A673 (cell line): ENCODE measurements at regions not wholly inside any gene's neighbourhood (a gene's known extent, or its start where the extent isn't known, plus 50 kb on each side); places are given as distances from the start of the nearest gene placed in this dataset.
A peak's percentile ranks its signal among the peaks of the same experiment; 100 is the strongest.

Experiments
- BruUV-seq: library from RNA; stranded (reverse); fragments of 400-500 nt; replicated peaks from 2 replicates; lab custom pipeline; 2021; lab: Mats Ljungman, UMichigan
- CTCF ChIA-PET: fragments of 300-600 bp; sonication (Branson Sonifier 250); formaldehyde crosslinking; loops from one replicate; lab custom pipeline; 2022; ENCODE audit warnings: antibody characterized with exemption; lab: Charles Lee
- POLR2A ChIA-PET: fragments of 300-600 bp; sonication (Branson Sonifier 250); formaldehyde crosslinking; loops from one replicate; lab custom pipeline; 2022; ENCODE audit warnings: antibody characterized with exemption; ENCODE audit not compliant: low non-redundant PET; lab: Charles Lee
- DNase-seq: peaks from one replicate; pipeline ENCODE4 v3.0.0-alpha.2; 2015; ENCODE audit warnings: low spot score
- H3K27ac ChIP-seq: fragments of 200-600 bp; sonication (generic); 2 replicates; pipeline ENCODE4 v1.5.1; 2016; ENCODE audit warnings: mixed run types, low read depth, mild to moderate bottlenecking, mixed read lengths, antibody characterized with exemption, low read length; ENCODE audit not compliant: poor library complexity, severe bottlenecking
- H3K27me3 ChIP-seq: fragments of 200-600 bp; sonication (generic); replicated peaks from 2 replicates; pipeline ENCODE4 v1.6.1; 2017; ENCODE audit warnings: mixed run types, low read depth, mild to moderate bottlenecking, mixed read lengths, antibody characterized with exemption, low read length; ENCODE audit not compliant: insufficient read depth, poor library complexity
- H3K36me3 ChIP-seq: fragments of 200-600 bp; sonication (generic); 2 replicates; pipeline ENCODE4 v1.6.1; 2016; ENCODE audit warnings: mixed run types, mild to moderate bottlenecking, mixed read lengths, antibody characterized with exemption, low read length; ENCODE audit not compliant: insufficient read depth, poor library complexity, severe bottlenecking
- H3K4me1 ChIP-seq: fragments of 200-600 bp; sonication (generic); 2 replicates; pipeline ENCODE4 v1.6.1; 2017; ENCODE audit warnings: mixed run types, mild to moderate bottlenecking, mixed read lengths, antibody characterized with exemption, low read length; ENCODE audit not compliant: insufficient read depth, poor library complexity, severe bottlenecking
- H3K4me3 ChIP-seq: fragments of 200-600 bp; sonication (generic); 2 replicates; pipeline ENCODE4 v1.5.1; 2016; ENCODE audit warnings: low read depth, mixed run types, mild to moderate bottlenecking, mixed read lengths, low read length; ENCODE audit not compliant: poor library complexity, severe bottlenecking
- H3K9me3 ChIP-seq: fragments of 200-600 bp; sonication (generic); 2 replicates; pipeline ENCODE4 v1.6.1; 2016; ENCODE audit warnings: mixed run types, low read depth, mild to moderate bottlenecking, mixed read lengths, antibody characterized with exemption, low read length; ENCODE audit not compliant: poor library complexity, severe bottlenecking
- CTCF ChIP-seq: fragments of 300-800, 200-600 bp; sonication (generic); conservative IDR thresholded peaks from 2 replicates; pipeline ENCODE4 v1.5.1; 2017; ENCODE audit warnings: low read depth, mild to moderate bottlenecking, antibody characterized with exemption, low read length, moderate library complexity, mixed read lengths
- EZH2 ChIP-seq: fragments of 200-600 bp; sonication (generic); IDR thresholded peaks from 2 replicates; pipeline ENCODE4 v1.6.1; 2017; ENCODE audit warnings: borderline replicate concordance, low read depth, mild to moderate bottlenecking, mixed read lengths, antibody characterized with exemption, low read length; ENCODE audit not compliant: poor library complexity, severe bottlenecking
- intact Hi-C: fragments of 100-400 bp; cut with micrococcal nuclease; formaldehyde crosslinking; loops from one replicate; pipeline ENCODE4 v1.10.0; 2022; ENCODE audit not compliant: unreplicated experiment

GRCh38 chr9:115212832-115213231, 94.9 kb upstream of the TNC start:
- no TSS peak for BruUV-seq

DNA sequence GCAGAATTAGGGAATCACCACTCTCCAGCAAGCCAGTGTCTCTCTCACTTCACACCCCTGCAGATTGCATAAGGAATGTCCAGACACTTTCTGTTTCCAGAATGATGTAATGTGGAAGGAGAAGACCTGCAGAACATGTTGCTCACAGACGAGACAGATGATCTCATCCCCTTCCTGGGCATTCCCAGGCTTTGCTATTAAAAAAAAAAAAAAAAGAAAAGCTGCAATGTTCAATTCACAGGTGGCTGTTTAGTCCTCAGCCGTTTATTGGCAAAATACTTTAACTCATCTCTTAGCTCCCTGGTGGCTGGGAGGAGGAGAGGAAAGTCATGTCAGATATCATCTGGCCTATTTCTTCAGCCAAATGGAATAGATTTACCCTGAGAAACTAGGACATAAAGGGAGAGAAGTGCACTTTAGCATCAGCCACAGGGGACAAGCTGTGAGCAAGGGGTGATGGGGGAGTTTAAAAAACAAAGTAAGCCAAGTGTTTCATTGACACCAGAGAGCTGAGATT, 95.9 kb upstream of the TNC start:
- no TSS peak for BruUV-seq
- Histone ChIP-seq H3K27me3 (no peaks in the 10 kb centered on the region), H3K4me1 (peaks cover 36% of the 10 kb centered on the region), H3K4me3 (no peak overlapping the region), H3K9me3 (no peaks in the 10 kb centered on the region), H3K36me3 (no peaks in the 10 kb centered on the region), H3K27ac (no peak overlapping the region)
- DNase-seq, result peak; percentile 58
- ChIA-PET CTCF (interaction anchor here (0.6 kb wide), 1 partner anchor 451 kb away, joined by 3 read pairs; no protein-coding TSS in a partner anchor), POLR2A (no interaction called here)
- intact Hi-C loops, result no loop called here
- TF ChIP-seq CTCF (no peak), EZH2 (no peak)

More at GRCh38 chr9:115212832-115213231, 94.9 kb upstream of the TNC start:
- ChIA-PET POLR2A (no interaction called here), CTCF (no interaction called here)
- Histone ChIP-seq H3K4me1 (peaks cover 33% of the 10 kb centered on the region), H3K9me3 (no peaks in the 10 kb centered on the region), H3K27ac (no peak overlapping the region), H3K36me3 (no peaks in the 10 kb centered on the region), H3K27me3 (no peaks in the 10 kb centered on the region), H3K4me3 (no peak overlapping the region)
- TF ChIP-seq CTCF, result no peak
- no peak for TF ChIP-seq EZH2
- intact Hi-C loops, result no loop called here
- DNase-seq, result no peak

DNA sequence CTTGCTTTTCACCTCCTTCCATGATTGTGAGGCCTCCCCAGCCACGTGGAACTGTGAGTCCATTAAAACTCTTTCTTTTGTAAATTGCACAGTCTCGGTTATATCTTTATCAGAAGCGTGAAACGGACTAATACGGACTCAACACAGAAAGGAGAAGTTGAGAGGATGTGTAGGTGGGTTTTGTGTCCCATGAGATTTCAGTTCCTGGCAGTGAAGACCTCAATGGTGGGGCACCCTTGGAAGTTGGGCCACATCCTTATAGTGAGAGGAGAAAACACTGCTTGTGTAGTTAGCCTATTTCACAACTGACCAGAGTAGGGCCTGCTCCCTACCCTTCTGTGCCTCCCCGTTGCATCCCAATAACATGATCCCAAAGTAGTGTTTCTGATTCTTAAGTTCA, 98.9 kb upstream of the TNC start:
- no peaks in the 10 kb centered on the region for H3K36me3 ChIP-seq
- no peak overlapping the region for H3K4me3 ChIP-seq
- no peaks in the 10 kb centered on the region for H3K27me3 ChIP-seq
- intact Hi-C loops, result no loop called here
- no peak for DNase-seq
- H3K9me3 ChIP-seq, result no peaks in the 10 kb centered on the region
- ChIA-PET POLR2A (no interaction called here), CTCF (no interaction called here)
- TF ChIP-seq EZH2, result no peak
- TF ChIP-seq CTCF, result no peak
- no TSS peak for BruUV-seq
- H3K4me1 ChIP-seq, result peaks cover 41% of the 10 kb centered on the region
- no peak overlapping the region for H3K27ac ChIP-seq
